DND-41 (cell line): ENCODE measurements at regions not wholly inside any gene's neighbourhood (a gene's known extent, or its start where the extent isn't known, plus 50 kb on each side); places are given as distances from the start of the nearest gene placed in this dataset.
"Not testable (repeated sequence)": the region's sequence is repeated elsewhere in the genome, so short reads cannot be mapped to it uniquely, and the experiment has no call there.

Source experiments
- ATAC-seq: fragments of 200-7000 bp; cut with Tn5 transposase; 3 replicates; pipeline ENCODE4 v1.9.1; 2021; ENCODE audit warnings: low read depth; ENCODE audit not compliant: insufficient read depth
- DNase-seq: peaks from one replicate; pipeline ENCODE4 v3.0.0-alpha.2; 2020
- H2AFZ ChIP-seq: 2 replicates; pipeline ENCODE4 v1.6.0; 2012; ENCODE audit warnings: low read depth, low read length
- H3K27ac ChIP-seq: 2 replicates; pipeline ENCODE4 v1.5.1; 2012; ENCODE audit warnings: low read length, inconsistent platforms
- H3K27me3 ChIP-seq: fragments of 200-600 bp; sonication (generic); 2 replicates; pipeline ENCODE4 v1.6.0; 2012; ENCODE audit warnings: low read length, mild to moderate bottlenecking, inconsistent platforms; ENCODE audit not compliant: insufficient read depth, poor library complexity
- H3K36me3 ChIP-seq: 2 replicates; pipeline ENCODE4 v1.5.1; 2012; ENCODE audit warnings: low read length, inconsistent platforms; ENCODE audit not compliant: insufficient read depth
- H3K4me1 ChIP-seq: 2 replicates; pipeline ENCODE4 v1.5.1; 2012; ENCODE audit warnings: mild to moderate bottlenecking, low read length; ENCODE audit not compliant: insufficient read depth
- H3K4me2 ChIP-seq: 2 replicates; pipeline ENCODE4 v1.6.0; 2012; ENCODE audit warnings: mild to moderate bottlenecking, moderate library complexity, low read length, inconsistent platforms; ENCODE audit not compliant: insufficient read depth
- H3K4me3 ChIP-seq, 2 experiments: fragments of 200-600 bp in 1 of 2; shearing (Covaris generic) in 1 of 2; 2 replicates each; pipeline ENCODE4 v1.5.1; 2012 to 2016; ENCODE audit warnings: inconsistent platforms in 2 of 2, low read length in 2 of 2, mild to moderate bottlenecking in 2 of 2, low read depth in 1 of 2, moderate library complexity in 1 of 2
- H3K79me2 ChIP-seq: 2 replicates; pipeline ENCODE4 v1.6.0; 2012; ENCODE audit warnings: low read length, inconsistent platforms; ENCODE audit not compliant: insufficient read depth
- H3K9ac ChIP-seq: 2 replicates; pipeline ENCODE4 v1.6.0; 2012; ENCODE audit warnings: low read depth, mild to moderate bottlenecking, inconsistent platforms, low read length, moderate library complexity
- H3K9me3 ChIP-seq: 2 replicates; pipeline ENCODE4 v1.5.1; 2012; ENCODE audit warnings: low read length, moderate library complexity, mild to moderate bottlenecking, inconsistent platforms; ENCODE audit not compliant: insufficient read depth, severe bottlenecking
- H4K20me1 ChIP-seq: 2 replicates; pipeline ENCODE4 v1.6.0; 2012; ENCODE audit warnings: low read length; ENCODE audit not compliant: insufficient read depth
- EZH2 ChIP-seq: IDR thresholded peaks from 3 replicates; pipeline ENCODE4 v1.6.1; 2012; ENCODE audit warnings: borderline replicate concordance, low read depth, mild to moderate bottlenecking, moderate library complexity, low read length, inconsistent platforms; ENCODE audit not compliant: severe bottlenecking
- TF ChIP-seq, protein P1 (sequence below): IDR thresholded peaks from 2 replicates; pipeline ENCODE4 v1.5.1; 2012; ENCODE audit warnings: borderline replicate concordance, low read length, moderate library complexity, mild to moderate bottlenecking; ENCODE audit not compliant: poor library complexity, severe bottlenecking; ENCODE audit errors: extremely low read depth

DNA sequence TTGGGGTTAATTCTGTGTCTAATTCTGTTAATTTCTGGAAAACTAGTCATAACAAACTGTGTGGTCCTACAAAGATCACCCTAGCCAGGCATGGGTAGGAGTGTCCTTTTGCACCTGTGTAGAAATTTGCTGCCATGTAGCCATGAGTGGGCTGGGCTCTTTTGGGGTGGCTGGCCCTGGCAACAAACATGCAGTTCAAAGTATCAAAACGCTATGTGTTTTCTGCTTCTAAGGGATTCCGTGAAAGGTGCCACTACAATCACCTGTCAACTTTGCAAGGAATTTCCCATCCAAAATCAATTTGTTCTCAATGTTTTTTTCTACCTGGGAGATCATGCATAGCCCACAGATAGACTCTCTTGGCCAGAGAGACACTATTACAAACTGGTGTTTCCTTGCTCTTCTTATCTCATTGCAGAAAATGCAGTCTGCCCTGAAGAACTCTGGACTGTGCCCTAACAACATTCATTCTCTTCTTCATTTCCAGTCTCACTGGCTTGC lies 537.7 kb upstream of the ID2 start:
- no peaks in the 10 kb centered on the region for H3K9me3 ChIP-seq
- no peak overlapping the region for H2AFZ ChIP-seq
- H3K36me3 ChIP-seq, result no peaks in the 10 kb centered on the region
- no peak for DNase-seq
- peaks cover 5% of the 10 kb centered on the region; the same call in 1 of the 2 replicates for H3K4me1 ChIP-seq
- ATAC-seq, result no peak
- H3K4me2 ChIP-seq, result no peak overlapping the region
- H4K20me1 ChIP-seq, result no peaks in the 10 kb centered on the region
- H3K9ac ChIP-seq, result no peak overlapping the region
- no peak overlapping the region for H3K4me3 ChIP-seq
- no peak overlapping the region for H3K27ac ChIP-seq
- TF ChIP-seq, protein P1, sequence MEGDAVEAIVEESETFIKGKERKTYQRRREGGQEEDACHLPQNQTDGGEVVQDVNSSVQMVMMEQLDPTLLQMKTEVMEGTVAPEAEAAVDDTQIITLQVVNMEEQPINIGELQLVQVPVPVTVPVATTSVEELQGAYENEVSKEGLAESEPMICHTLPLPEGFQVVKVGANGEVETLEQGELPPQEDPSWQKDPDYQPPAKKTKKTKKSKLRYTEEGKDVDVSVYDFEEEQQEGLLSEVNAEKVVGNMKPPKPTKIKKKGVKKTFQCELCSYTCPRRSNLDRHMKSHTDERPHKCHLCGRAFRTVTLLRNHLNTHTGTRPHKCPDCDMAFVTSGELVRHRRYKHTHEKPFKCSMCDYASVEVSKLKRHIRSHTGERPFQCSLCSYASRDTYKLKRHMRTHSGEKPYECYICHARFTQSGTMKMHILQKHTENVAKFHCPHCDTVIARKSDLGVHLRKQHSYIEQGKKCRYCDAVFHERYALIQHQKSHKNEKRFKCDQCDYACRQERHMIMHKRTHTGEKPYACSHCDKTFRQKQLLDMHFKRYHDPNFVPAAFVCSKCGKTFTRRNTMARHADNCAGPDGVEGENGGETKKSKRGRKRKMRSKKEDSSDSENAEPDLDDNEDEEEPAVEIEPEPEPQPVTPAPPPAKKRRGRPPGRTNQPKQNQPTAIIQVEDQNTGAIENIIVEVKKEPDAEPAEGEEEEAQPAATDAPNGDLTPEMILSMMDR, result no peak
- TF ChIP-seq EZH2, result no peak
- no peaks in the 10 kb centered on the region for H3K27me3 ChIP-seq
- no peaks in the 10 kb centered on the region for H3K79me2 ChIP-seq

DNA sequence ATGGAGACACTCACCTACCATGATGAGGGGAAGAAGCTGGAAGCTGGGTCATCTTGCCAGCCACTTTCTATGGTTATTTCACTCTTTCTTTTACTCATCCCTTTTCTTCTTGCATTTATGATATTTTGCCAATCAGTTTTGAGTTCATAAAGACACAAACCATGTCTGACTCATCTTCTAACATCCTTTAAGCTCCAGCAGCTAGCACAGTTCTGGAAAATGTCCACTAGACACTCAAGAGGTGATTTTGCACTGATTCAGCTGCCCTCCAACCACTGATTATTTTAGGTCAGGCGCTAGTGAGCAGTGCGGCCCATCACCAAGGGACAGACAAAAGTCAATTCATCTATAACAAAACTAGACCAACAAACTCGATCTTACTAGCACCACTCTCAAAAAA lies 537.1 kb upstream of the ID2 start:
- no peak for TF ChIP-seq EZH2
- TF ChIP-seq, protein P1, result no peak
- Histone ChIP-seq H3K9me3 (no peaks in the 10 kb centered on the region), H3K27me3 (no peaks in the 10 kb centered on the region), H3K4me3 (no peak overlapping the region), H3K79me2 (no peaks in the 10 kb centered on the region), H3K4me1 (peaks cover 4% of the 10 kb centered on the region; the same call in 1 of the 2 replicates), H3K27ac (no peak overlapping the region), H3K36me3 (no peaks in the 10 kb centered on the region), H3K9ac (no peak overlapping the region), H3K4me2 (no peak overlapping the region), H4K20me1 (no peaks in the 10 kb centered on the region), H2AFZ (no peak overlapping the region)
- ATAC-seq (no peak), DNase-seq (no peak)

DNA sequence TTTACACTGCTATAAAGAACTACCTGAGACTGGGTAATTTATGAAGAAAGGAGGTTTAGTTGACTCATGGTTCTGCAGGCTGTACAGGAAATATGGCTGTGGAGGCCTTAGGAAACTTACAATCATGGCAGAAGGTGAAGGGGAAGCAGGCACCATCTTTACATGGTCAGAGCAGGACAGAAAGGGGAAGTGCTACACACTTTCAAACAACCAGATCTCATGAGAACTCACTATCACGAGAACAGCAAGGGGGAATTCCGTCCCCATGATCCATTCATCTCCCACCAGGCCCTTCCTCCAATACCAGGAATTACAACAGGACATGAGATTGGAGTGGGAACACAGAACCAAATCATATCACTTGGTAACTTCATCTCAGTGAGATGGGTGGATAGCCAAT lies 536.5 kb upstream of the ID2 start:
- H4K20me1 ChIP-seq, H3K9ac ChIP-seq, DNase-seq, H2AFZ ChIP-seq, H3K4me2 ChIP-seq, H3K4me3 ChIP-seq, ATAC-seq, H3K27ac ChIP-seq, H3K27me3 ChIP-seq, H3K9me3 ChIP-seq, H3K36me3 ChIP-seq, H3K79me2 ChIP-seq, H3K4me1 ChIP-seq: not testable (repeated sequence)

DNA sequence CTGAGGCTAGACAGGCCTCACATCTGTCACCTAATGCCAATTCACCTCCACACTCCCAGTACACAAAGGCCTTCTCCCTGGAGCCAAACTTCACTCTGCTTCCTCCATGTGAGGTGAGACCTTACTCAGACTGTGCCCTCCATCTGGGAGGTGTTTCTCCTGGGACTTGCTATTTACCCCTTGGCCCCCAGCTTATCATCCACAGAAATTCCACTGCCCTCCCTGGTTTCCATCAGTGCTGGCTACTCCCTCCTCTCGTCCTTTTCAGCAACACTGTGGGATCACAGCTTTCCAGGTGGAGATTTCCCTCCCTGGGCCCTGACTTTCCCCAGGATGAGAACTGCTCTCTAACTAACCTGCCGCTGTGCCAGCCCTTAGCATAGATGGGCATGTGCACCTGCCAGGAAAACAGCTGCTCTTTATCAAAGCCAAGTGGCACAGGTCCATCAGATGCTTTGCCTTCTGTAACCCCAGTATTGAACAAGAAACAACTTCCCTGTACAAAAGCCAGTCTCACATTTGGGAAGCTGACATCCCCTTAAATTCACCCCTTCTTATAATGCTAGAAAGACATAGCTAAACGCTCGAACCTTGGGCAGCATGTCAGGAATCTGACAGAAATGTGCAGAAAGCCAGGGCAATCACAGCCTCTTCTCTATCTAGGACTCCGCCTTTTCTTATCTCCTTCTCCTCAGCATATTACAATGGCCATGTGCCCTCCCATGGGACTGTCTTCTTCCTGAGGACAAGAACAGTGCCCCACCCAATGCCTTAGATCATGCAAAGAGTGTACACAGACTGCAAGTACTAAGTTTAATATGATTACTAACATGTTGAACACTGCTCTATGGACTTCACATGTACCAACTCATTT lies 535.5 kb upstream of the ID2 start:
- no peak for ATAC-seq
- no peak overlapping the region for H2AFZ ChIP-seq
- TF ChIP-seq EZH2, result no peak
- TF ChIP-seq, protein P1, result no peak

More for the DNA sequence above, 535.5 kb upstream of the ID2 start:
- Histone ChIP-seq H3K27ac (no peak overlapping the region), H3K79me2 (no peaks in the 10 kb centered on the region), H4K20me1 (no peaks in the 10 kb centered on the region), H3K9me3 (no peaks in the 10 kb centered on the region), H3K4me2 (no peak overlapping the region), H3K36me3 (no peaks in the 10 kb centered on the region), H3K4me1 (no peaks in the 10 kb centered on the region), H3K27me3 (no peaks in the 10 kb centered on the region), H3K4me3 (no peak overlapping the region), H3K9ac (no peak overlapping the region)
- DNase-seq, result no peak
